Activated B cell treated with CpG ODN at 0.5 μM for 24 hours (primary cell): ENCODE measurements at regions not wholly inside any gene's neighbourhood (a gene's known extent, or its start where the extent isn't known, plus 50 kb on each side); places are given as distances from the start of the nearest gene placed in this dataset.

Experiments
- ATAC-seq: fragments of 200-7000 bp; cut with Tn5 transposase; one replicate; pipeline ENCODE4 v1.10.0; 2021; ENCODE audit warnings: low read depth, mild to moderate bottlenecking, moderate library complexity
- CTCF ChIA-PET: fragments of 350-600 bp; sonication (Branson Sonifier 250); formaldehyde crosslinking; loops from one replicate; lab custom pipeline; 2021; ENCODE audit warnings: antibody characterized with exemption; lab: Charles Lee
- POLR2A ChIA-PET: fragments of 350-600 bp; sonication (Branson Sonifier 250); formaldehyde crosslinking; loops from one replicate; lab custom pipeline; 2021; ENCODE audit warnings: antibody characterized with exemption; lab: Charles Lee
- DNase-seq: peaks from one replicate; pipeline ENCODE4 v3.0.0; 2022
- H3K27ac Mint-ChIP-seq: one replicate; pipeline ENCODE4 v1.8.0; 2020; ENCODE audit warnings: mixed read lengths
- H3K27me3 Mint-ChIP-seq: one replicate; pipeline ENCODE4 v1.8.0; 2021; ENCODE audit warnings: mixed read lengths
- H3K36me3 Mint-ChIP-seq: one replicate; pipeline ENCODE4 v1.8.0; 2021; ENCODE audit warnings: low read depth, mixed read lengths
- H3K4me1 Mint-ChIP-seq: one replicate; pipeline ENCODE4 v1.8.0; 2021; ENCODE audit warnings: mixed read lengths
- H3K4me3 Mint-ChIP-seq: one replicate; pipeline ENCODE4 v1.8.0; 2020; ENCODE audit warnings: mild to moderate bottlenecking, mixed read lengths
- H3K9me3 Mint-ChIP-seq: one replicate; pipeline ENCODE4 v1.8.0; 2020; ENCODE audit warnings: mixed read lengths
- intact Hi-C: fragments of 100-400 bp; cut with micrococcal nuclease; formaldehyde crosslinking; loops from one replicate; pipeline ENCODE4 v1.15.1; 2024
- TF ChIP-seq, protein P1 (sequence below): fragments of 200-600 bp; IDR thresholded peaks from one replicate; pipeline ENCODE4 v1.8.0; 2022; ENCODE audit warnings: antibody characterized with exemption, mild to moderate bottlenecking

DNA sequence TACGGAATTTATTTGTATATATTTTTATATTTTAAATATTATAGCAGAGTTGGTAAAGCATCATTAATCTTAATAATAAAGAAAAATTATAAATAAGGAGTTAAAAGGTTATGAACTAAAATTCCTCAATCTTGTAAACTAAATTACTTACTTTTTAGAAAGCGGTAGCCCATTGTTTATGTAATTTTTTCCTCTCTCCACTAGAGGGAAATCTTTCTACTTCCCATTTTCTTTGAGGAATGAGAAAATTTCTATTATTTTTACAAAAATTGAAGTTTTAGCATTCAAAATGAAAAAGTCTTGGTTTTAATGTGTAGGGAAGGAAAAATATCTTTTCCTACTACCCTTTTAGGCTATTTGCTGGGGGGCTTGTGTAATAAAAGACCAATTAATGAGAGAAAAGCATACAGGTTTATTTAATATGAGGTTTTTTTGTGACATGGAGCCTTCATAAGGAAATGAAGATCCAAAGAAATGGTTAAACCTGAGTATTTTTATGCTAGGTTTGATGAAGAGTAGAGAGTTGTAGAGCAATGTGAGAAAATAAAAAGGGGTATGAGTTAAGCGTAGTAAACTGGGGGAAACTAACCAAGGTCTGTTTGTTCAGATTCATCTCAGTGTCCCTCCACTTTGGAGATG lies 68.7 kb upstream of the ADAD1 start:
- CTCF ChIA-PET = no interaction called here
- no peaks in the 10 kb centered on the region for H3K27me3 Mint-ChIP-seq
- H3K4me3 Mint-ChIP-seq = no peak overlapping the region
- no peaks in the 10 kb centered on the region for H3K4me1 Mint-ChIP-seq
- peaks cover 54% of the 10 kb centered on the region for H3K36me3 Mint-ChIP-seq
- no peak overlapping the region for H3K27ac Mint-ChIP-seq
- no peaks in the 10 kb centered on the region for H3K9me3 Mint-ChIP-seq
- ATAC-seq = no peak
- no peak for DNase-seq
- POLR2A ChIA-PET = no interaction called here
- TF ChIP-seq, protein P1, sequence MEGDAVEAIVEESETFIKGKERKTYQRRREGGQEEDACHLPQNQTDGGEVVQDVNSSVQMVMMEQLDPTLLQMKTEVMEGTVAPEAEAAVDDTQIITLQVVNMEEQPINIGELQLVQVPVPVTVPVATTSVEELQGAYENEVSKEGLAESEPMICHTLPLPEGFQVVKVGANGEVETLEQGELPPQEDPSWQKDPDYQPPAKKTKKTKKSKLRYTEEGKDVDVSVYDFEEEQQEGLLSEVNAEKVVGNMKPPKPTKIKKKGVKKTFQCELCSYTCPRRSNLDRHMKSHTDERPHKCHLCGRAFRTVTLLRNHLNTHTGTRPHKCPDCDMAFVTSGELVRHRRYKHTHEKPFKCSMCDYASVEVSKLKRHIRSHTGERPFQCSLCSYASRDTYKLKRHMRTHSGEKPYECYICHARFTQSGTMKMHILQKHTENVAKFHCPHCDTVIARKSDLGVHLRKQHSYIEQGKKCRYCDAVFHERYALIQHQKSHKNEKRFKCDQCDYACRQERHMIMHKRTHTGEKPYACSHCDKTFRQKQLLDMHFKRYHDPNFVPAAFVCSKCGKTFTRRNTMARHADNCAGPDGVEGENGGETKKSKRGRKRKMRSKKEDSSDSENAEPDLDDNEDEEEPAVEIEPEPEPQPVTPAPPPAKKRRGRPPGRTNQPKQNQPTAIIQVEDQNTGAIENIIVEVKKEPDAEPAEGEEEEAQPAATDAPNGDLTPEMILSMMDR = no peak
- intact Hi-C loops = loop anchor here (2.0 to 10.0 kb wide), 4 partner anchors 267 to 1952 kb away; no protein-coding TSS in a partner anchor

GRCh38 chr4:122313006-122313646 lies 65.7 kb upstream of the ADAD1 start:
- peaks cover 62% of the 10 kb centered on the region for H3K36me3 Mint-ChIP-seq
- no peak overlapping the region for H3K4me3 Mint-ChIP-seq
- H3K9me3 Mint-ChIP-seq = no peaks in the 10 kb centered on the region
- H3K4me1 Mint-ChIP-seq = no peaks in the 10 kb centered on the region
- TF ChIP-seq, protein P1 = no peak
- intact Hi-C loops = loop anchor here (5.0 kb wide), 1 partner anchor 1949 kb away; no protein-coding TSS in a partner anchor
- DNase-seq = no peak
- H3K27me3 Mint-ChIP-seq = no peaks in the 10 kb centered on the region
- no peak for ATAC-seq
- ChIA-PET CTCF (no interaction called here), POLR2A (no interaction called here)
- H3K27ac Mint-ChIP-seq = no peak overlapping the region

DNA sequence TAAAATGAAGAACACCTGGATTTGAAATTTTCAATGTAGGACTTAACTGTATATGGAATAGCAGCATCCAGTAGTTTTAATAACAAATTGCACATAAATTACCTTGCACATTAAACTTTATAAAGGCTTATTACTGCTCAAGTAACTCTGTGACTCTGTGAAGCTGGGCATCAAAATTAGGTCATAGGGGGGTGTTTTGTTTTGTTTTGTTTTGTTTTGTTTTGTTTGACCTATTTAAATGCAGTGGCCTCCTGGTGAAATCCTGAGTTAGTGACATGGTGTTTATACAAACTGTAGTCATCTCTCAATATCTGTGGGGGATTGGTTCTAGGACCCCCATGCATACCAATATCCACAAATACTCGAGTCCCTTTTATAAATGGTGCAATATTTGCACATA lies 51.9 kb upstream of the ADAD1 start:
- Mint-ChIP-seq H3K27ac (no peak overlapping the region), H3K27me3 (no peaks in the 10 kb centered on the region), H3K4me3 (no peak overlapping the region), H3K4me1 (no peaks in the 10 kb centered on the region), H3K9me3 (no peaks in the 10 kb centered on the region), H3K36me3 (peaks cover 67% of the 10 kb centered on the region)
- TF ChIP-seq, protein P1 = no peak
- intact Hi-C loops = no loop called here
- ATAC-seq (no peak), DNase-seq (no peak)
- ChIA-PET CTCF (no interaction called here), POLR2A (no interaction called here)

- peaks cover 54% of the 10 kb centered on the region for H3K36me3 Mint-ChIP-seq
- POLR2A ChIA-PET = no interaction called here
- no peaks in the 10 kb centered on the region for H3K4me1 Mint-ChIP-seq
- no peak overlapping the region for H3K4me3 Mint-ChIP-seq
- CTCF ChIA-PET = no interaction called here
- intact Hi-C loops = no loop called here
- H3K27me3 Mint-ChIP-seq = no peaks in the 10 kb centered on the region
- no peak for ATAC-seq
- TF ChIP-seq, protein P1 = no peak
- DNase-seq = no peak
- no peaks in the 10 kb centered on the region for H3K9me3 Mint-ChIP-seq
- no peak overlapping the region for H3K27ac Mint-ChIP-seq
These were observed 49.9 kb upstream of the ADAD1 start for GRCh38 chr4:122328893-122329292.
